Fibroblast of skin of right quadriceps (primary cell): ENCODE measurements at regions not wholly inside any gene's neighbourhood (a gene's known extent, or its start where the extent isn't known, plus 50 kb on each side); places are given as distances from the start of the nearest gene placed in this dataset.

Experiments used
- DNase-seq: peaks from one replicate; pipeline ENCODE4 v3.0.0-alpha.2; 2013

DNA sequence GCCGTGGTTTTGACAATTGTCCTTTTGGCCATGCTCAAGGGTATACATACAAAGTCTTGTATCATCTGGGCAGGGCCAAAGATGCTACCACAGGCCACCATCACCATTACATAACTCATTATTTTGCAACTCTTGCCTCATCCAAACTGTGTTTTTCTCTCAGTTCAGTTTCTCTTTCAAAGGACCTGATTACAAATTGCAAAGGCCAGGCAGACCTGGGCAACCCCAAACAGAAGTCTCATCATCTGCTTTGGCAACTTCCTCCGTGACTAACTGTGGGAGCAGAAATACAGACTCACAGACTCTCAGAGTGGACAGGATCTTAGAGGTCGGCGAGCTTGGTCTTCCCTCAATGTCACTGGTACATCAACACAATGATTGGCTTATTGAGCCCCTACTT, 117.8 kb upstream of the NEDD9 start:
- no peak for DNase-seq

DNA sequence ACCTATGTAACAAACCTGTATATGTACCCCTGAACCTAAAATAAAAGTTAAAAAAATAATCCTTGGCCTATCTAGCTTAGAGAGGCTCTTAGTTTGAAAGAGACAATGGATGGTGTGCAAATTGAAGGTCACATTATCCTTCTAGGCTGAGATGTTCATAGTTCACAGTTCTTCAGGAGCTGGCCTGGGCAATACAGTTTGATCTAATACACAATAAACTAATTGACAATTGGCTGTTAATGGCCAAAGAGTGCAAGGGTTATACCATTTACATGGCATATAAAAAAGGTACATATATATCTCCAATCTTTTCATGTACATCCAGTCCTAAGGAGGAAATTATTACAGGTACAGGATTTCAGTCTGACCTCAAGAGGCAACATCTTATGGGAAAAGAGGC, 117.4 kb upstream of the NEDD9 start:
- no peak for DNase-seq

DNA sequence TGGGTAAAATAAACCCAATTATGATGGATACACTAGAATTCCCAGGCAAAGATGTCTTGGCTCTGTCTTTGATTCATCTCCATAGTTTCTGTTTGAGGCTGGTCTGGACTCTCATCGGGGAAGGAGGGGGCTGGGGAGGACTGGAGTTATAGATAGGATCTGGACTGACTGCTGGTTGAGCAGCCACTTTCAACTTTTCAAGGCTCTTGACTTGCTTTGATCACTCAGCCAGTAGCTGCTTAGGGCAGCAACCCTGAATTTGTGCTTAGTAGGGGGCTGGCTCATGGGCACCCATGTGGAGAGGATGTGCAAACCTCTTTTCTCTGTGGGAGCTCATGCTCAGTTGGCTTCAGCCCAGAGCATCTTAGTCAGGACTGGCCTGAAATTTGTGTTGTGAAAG, 114.0 kb upstream of the NEDD9 start:
- DNase-seq = no peak

DNA sequence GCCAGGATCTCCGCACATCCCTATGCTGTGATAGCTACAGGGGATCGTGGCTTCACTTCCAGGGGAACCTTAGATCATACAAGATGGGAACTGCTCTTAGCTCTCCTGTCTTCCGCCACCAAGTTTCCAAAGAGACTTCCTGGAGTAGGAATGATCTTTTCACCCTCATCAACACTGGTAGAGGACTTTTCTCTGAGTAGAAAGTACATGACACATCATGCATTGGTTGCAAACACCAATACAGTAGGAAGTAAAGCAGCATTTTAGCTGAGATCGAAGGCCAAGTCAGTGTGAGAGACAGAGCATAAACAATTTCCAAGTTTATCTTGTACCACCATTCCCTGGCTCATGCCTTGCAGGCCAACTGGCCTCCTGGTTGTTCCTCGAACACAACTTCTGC, 113.1 kb upstream of the NEDD9 start:
- no peak for DNase-seq

DNA sequence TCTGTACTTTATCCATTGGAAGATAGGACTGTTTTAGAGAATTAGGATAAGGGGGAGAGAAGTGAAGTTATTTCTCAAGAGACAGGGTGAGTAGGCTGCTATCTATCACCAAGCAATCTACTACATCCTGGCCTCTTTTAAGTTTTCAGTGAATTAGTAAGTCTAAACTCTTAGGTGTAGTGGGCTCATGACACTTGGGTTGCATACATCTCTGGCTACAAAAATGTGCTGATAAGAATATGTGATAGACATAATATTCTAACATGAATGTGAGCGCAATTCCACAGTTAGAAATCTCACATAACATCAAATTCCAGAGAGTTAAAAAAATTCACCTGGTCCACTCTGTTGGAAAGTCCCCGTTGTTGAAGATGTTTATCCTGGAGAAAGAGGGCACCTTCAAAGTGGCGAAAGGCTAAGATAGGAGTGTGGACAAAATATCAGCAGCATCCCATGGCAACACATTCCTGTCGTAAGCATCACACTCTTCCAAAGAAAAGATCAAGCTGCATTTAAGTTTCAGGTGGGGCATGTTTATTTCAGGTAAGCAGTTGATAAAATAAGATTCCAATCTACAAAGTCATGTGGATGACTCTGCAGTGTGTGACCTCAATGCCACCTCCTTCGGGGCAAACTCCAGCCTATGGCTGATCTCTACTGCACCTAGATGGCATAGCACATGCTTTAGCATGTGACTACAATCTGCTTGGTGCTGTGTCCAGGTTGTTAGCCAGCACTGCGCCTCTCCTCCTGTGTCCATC, 111.7 kb upstream of the NEDD9 start:
- DNase-seq = no peak

DNA sequence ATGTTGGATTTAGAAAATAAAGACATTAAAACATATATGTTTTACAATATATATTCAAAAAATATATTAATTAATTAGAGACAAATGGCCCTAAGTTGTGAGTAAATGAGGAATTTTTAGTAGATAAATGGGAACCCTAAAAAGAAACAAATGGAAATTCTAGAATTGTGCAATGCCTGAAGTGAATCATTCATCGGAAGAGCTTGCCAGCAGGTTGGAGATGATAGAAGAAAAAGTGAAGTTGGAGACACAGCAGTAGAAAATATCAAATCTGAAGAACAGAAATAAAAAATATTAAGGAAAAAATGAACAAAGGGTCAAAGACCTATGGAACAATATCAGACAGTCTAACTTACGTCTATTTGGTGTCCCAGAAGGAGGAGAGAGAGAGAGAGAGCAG, 109.4 kb upstream of the NEDD9 start:
- peak; percentile 32 for DNase-seq

DNA sequence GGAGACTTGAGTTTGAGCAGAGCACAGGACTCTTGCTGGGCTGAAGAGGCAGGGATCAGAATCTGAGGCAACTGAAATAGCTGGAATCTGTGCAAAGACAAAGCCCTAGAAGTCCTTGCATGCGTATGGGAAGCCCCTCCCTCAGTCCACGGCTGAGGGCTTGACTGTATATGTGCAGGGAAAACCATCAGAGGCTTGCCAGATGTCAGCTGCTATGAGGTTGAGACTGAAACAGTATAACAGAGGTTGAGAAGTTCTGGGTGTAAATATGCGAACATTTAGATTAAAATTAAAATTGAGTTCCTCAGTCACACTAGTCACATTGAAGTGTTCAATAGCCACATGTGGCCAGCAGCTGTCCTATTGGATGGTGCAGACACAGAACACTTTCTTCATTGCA, 108.8 kb upstream of the NEDD9 start:
- no peak for DNase-seq

DNA sequence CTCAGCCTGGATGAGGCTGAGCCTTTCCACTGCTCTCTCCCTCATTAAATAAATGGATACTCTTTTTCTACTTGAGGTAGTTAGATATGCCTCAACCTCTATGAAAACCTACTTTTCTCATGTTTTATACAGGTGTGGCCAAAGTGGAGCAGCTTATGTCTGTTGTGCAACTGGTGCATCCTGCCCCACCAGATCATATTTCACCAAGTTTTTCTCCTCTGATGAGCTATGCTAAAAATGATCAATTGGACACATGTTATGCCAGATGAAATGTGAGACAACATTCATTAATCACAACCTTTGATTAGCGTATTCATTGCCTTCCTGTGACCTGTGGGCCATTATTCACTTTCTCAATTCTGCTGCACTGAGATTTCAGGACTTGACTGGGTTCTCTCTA, 106.9 kb upstream of the NEDD9 start:
- DNase-seq = no peak

DNA sequence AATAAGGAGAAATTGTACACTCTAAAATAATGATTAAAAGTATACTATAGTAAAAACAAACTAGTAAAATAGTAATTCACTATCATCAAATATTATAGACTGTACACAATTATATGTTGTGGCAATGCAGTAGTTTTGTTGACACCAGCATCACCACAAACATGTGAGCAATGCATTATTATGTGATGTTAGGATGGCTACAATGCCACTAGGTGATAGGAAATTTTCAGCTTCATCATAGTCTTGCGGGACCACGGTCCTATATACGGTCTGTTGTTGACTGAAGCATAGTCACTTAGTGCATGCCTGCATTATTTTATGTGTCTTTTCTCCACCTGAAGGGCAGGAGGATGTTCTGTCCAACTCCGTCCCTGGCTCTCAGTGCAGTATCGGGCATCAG, 104.8 kb upstream of the NEDD9 start:
- no peak for DNase-seq

DNA sequence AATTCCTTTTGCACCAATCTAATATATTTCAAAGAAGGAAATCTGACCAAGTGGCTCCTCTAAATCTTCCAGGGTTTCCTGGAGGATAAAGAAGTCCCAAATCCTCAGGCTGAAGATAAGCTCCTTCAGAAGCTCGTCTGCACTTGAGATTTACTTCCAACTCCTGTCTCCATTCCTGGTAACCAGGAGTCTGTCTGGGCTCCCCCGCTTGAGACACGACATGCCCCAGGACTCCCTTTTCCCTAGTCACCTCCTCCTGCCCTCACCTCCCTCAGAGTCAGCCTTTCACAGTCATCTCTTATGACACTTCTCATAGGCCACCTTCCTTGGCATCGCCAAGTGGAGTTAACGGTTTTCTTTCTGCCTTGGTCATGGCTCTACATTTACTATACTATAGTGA, 103.4 kb upstream of the NEDD9 start:
- DNase-seq = no peak

DNA sequence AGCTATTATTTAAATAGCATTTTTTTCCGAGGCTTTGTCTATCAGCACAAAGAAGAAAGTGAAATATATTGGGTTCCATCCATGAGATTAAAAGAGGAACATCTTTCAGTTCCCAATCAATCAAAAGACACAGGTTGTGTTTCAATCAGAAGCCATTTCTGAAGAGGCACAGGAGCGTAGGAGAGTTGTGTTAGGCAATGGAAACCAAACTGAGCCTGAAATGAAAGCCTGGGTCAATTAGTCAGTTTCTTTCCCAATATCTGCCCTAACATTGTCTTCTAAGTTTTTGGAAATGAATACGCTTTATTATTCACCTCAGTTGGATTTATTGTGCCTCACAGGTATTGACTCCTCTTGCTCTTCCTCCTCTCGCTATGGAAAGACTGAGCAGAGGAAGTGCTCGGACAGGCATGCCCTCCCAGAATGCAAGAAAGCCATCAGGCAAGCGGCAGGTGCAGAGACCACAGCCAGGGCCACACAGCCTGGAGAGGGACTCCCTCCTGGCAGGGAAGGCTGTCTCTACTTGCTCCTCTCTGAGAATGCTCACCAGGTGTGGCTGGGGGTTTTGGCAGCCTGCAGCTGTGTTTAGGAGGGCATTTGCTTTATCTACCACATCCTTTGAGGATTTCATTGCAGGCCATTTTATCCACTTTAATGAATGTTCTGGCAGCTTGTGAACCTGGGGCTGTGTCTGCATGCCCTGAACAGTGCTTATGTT, 100.8 kb upstream of the NEDD9 start:
- no peak for DNase-seq

DNA sequence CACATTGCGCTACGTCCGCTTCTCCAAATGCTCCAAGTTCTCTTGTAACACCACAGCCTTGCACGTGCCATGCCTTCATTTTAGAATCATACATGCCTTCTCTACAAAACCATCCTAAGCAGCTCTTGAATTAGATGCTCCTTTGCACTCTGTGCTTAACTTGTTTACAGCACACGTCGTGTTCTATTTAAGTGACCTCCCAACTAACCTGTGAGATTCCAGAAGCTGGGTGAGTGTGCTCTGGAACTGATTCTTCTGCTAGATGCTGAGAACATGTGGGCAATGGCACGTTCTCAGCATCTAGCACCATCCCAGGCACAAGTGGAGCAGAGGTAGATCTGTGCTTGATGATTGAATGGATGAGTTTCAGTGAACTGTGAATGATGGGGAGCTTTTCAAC, 100.0 kb upstream of the NEDD9 start:
- DNase-seq = no peak

DNA sequence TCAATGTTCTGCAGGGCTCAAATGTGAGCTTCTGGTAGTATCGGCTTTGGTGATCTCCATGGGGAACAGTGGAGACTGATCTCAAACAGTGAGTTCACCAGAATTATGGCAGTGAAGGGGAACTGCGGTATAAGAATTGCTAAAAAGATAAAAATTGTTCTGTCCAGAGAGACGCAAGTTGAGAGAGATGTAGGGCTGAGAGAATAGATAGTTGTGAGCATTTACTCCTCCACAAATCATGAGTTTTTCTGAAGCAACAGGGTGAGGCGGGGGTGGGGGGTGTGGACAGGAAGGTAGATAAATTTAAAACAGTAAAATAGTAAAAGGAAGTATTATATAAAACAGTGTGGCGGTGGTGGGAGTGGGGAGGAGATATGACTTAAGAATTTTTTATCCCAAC, 98.6 kb upstream of the NEDD9 start:
- DNase-seq = no peak

DNA sequence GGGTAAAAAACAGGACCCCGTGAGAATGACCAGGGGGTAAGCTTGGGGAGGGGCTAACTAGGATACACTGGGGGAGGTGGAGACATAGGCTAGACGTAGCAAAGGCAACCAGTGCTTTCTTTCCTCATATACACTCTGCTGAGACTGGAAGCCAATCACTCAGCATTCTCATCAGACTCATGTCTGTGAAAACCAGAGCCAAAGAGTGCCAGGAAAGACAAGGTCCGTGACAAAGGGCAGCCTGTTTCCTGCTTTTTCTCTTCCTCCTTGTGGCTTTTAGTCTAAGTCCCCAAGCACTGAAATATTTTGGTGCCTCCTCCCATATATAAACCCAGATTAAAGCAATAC, 97.9 kb upstream of the NEDD9 start:
- no peak for DNase-seq

DNA sequence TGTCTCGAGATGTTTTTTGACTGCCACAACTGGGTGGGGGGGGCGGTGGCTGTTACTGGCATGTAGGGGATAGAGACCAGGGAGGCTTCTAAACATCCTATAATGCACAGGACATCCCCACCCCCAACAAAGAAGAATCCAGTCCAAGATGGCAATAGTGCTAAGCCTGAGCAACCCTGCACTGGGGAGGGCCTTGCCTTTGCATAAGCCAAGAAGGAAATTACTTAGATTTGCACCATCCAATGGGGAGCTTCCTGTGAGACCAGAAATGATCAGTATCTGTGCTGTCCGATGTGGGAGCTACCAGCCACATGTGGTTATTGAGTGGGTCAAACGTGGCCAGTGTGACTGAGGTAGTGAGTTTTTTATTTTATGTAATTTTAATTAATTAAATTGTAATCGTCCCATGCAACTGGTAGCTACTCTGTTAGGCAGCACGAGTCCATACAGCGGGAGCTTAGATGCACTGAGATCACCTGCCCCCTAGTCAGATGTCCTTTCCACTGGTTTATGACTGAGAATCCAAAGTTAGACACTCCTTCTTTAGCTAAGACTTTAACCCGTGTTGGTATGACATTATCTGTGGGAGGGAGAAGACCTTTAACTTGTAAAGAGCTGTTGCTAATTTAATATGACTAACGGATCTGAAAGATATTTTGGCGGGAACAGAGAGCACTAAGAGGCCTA, 97.4 kb upstream of the NEDD9 start:
- DNase-seq = no peak

DNA sequence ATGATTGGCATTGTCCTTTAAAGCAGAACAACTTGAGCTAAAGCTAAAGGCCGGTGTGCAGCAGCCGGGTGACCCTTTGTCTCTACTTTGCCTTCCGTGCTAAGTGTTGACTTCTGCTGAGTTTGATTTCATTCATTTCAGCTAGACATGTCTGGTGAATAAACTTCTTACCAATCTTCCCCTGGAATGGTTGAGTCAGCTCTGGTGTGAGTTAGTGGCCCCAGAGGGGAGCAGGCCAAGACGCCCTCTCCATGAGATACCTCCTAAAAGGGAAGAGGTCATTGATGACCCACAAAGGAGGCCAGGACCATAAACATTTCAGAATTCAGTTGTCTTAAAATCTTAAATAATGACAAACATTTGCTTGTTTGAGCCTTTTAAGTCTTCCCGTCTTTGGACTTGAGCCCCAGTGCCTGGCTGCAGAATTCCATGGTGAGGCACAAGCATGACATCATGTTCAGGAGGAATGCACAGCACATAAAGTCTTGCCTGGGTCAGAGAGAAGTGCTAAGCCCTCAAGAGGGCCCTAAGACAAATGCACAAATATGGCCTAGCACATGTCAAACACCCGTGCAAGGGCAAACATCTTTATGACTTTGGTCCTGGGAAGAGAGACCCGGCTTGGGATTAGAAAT, 96.3 kb upstream of the NEDD9 start:
- DNase-seq = peak; percentile 79

DNA sequence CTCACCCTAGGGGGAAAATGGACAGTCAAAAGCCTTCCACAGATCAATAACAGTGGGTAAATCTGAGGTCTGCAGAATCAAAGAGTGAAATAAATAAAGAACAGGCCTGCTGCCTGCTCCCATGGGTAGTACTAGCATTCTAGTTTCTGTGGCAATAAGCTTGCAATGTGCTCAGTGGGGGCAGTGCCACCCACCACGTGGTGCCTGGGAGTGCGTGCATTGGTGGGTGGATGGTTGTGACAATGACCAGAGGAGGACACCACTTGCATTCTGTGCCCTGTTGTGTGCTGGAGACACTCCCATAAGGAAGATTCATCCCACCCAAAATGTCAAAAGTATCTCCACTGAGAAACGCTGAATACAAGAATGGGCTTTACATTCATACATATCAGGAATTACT, 95.5 kb upstream of the NEDD9 start:
- DNase-seq = no peak

DNA sequence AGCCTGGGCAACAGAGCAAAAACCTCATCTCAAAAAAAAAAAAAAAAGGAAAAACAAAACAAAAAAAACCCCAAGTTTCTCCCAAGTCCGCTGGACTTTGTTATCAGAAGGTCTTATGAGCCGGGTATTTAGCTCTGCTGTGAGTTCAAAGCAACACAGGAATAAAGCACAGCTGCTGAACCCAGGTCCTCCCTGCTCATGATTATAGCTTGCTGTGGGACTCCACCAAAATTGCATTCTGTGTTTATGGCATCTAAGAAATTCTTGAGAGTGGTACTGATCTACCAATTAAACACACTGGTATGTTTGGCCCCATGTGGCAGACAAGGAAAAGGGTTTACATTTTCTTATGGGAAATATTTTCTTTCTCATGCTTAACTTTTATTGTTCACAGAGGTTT, 93.6 kb upstream of the NEDD9 start:
- DNase-seq = no peak

DNA sequence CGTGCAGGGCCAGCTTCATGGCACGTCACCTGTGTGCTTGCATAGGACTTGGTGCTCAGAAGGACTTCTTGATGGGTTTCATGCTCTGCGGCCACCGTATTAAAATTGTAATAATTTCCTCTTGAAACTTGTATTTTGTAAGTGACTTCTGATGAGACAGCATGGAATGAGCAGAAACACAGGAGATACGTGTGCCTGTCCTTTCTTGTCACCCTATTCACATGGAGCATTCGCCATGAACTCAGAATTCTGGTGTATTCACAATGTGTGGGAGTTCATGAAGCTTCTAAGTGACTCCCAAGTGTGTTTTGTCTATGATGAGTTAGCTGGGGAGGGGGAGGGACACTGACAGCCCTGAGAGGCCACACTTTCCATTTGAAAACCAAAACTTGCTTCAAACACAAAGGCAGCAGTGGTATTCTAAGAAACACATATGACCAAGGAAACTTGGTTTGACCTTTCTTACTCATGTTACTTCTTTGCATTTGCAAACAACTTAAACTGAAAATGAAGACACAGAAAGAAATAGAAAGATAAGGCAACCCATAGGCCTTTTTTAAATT, 92.1 kb upstream of the NEDD9 start:
- DNase-seq = no peak

DNA sequence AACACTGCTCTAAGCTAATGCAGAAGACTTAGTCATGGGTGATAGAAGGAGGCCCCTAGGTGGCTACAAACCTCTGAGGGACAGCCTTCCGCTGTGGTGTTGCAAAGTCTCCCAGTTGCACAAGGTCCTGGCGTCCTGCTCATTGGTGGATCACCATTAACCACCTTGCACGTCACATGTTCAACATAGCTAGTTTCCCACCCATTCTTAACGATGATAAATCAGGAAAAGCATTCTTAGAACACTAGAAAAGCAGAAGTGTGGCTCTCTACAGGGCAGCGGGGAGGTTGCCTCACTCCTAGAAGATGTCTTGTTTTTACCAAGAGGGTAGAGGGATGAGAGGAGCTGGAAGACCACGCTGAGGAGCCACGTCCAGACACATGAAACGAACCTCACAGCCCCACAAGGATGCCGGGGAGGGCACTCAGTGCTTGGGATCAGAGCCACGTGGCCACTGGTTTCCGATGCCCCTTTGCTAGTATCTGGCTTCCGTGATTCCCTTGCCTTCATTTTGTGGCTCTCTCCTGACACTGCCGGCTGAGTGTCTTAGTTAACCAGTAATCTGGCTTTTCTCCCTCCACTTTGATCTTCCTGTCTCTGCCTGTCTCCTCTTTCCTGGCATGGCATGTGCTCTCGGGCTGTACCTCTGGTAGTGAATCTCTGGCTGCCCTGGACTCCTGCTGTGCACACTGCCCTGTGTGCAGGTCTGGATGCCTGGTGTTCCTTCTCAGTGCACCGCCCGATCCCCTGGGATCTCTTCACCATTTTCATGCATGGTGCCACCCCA, 91.4 kb upstream of the NEDD9 start:
- DNase-seq = no peak

DNA sequence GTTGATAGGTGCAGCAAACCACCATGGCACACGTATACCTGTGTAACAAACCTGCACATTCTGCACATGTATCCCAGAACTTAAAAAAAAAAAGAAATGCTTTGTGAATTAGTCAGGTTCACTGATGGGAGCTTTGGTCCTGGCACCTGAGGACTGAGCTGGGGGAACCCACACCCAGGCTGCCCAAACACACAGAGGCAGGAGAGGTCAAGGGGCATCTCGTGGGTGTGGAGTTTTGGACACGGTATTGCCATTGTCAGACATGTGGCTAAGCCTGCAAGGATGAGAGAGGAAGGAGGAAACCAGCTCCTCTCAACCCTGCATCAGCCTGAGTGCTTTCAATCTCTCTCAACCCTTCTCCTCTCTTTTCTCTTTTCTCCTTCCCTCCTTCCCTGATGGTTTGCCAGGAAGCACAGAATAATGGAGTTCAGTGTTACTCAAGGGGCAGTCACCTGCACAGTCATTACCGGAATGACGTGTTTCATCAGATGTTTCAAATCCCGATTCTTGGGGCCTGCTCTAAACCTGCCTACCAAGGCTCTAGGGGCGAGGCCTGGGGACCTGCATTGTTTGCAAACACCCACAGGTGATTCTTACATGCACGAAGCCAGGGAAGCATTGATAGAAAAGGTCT, 89.9 kb upstream of the NEDD9 start:
- no peak for DNase-seq

DNA sequence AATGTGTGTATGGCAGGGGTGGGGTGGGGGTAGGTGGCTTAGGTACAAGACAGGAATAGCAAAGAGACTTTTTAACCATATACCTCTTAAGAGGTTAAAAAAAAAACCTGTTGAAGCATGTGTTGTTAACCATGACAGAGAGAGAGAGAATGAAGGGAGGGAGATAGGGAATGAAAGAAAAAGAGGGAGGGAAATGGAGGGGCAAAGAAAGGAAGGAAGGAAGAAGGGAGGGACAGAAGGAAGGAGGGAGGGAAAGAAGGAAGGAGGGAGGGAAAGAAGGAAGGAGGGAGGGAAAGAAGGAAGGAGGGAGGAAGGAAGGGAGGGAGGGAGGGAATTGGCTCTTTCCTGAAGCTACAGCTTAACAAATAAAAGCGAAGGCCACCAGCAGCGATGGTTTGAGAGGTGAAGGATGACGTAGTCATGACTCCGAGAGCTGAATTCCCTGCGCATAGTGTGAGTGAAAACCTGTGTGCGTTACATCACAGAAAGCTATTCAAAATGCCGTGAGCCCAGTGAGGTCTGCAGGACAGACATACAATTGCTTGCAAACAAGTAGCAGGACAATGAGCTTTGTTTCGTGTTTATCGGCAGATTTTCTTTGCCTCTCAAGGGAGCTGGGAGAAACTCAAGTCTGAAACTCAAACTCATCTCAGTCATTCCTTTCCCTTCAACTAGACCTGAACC, 88.6 kb upstream of the NEDD9 start:
- DNase-seq = no peak
